ENCODE measurements at regions not wholly inside any gene's neighbourhood (a gene's known extent, or its start where the extent isn't known, plus 50 kb on each side); places are given as distances from the start of the nearest gene placed in this dataset.

DNA sequence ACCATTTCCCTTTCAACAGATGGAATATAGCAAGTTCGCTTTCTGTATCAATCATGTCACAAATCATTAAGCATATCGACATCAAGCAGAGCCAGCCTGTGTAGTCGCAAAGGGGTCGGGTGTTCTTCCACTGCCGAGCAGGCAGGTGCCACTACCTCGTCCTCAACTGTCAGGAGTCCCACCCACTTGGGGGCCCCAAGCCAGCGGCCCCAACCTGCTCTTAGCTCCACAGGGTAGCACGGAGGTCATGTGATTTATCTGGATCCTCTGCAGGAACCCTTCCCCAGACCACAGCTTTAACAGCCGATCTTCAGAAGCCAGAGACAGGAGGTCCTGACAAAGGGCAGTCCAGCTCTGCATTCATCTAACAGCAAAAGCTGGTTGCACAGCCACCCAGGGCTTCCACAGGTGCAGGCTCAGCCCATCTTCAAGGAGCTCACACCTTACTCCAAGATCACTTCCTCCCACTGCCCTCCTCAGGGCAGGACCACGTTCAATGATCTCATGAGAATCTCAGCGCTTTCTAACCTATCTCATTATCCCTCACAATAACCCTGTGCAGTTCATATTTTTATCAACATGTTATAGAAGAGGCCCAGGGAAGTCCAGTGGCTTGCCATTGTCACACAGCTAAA, 110.2 kb downstream of the TRIM29 start:
- TF ChIP-seq SMAD1 (IDR thresholded peaks at IDR 0.05; ENCODE audit: low read depth, low read length, partially characterized antibody) = no peak
- TF ChIP-seq BRCA1 (IDR thresholded peaks at IDR 0.05) = no peak
- no peak for TF ChIP-seq BRCA1 (CRISPR knock-in tag; IDR thresholded peaks at IDR 0.05)
- no peak for TF ChIP-seq PHF21A (IDR thresholded peaks at IDR 0.05; ENCODE audit: borderline replicate concordance, low read depth)
- no peak for TF ChIP-seq JUN (IDR thresholded peaks at IDR 0.05; ENCODE audit: borderline replicate concordance, low read depth, low read length)
- no peak for TF ChIP-seq JUN (CRISPR knock-in tag; IDR thresholded peaks at IDR 0.05; ENCODE audit: borderline replicate concordance)
- no peak for TF ChIP-seq POLR2H (tag; IDR thresholded peaks at IDR 0.05; ENCODE audit: low read depth)
- TF ChIP-seq, protein P1, sequence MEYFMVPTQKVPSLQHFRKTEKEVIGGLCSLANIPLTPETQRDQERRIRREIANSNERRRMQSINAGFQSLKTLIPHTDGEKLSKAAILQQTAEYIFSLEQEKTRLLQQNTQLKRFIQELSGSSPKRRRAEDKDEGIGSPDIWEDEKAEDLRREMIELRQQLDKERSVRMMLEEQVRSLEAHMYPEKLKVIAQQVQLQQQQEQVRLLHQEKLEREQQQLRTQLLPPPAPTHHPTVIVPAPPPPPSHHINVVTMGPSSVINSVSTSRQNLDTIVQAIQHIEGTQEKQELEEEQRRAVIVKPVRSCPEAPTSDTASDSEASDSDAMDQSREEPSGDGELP (CRISPR knock-in tag; IDR thresholded peaks at IDR 0.05; ENCODE audit: borderline replicate concordance) = no peak
- no peak for TF ChIP-seq SREBF1 (IDR thresholded peaks at IDR 0.05; ENCODE audit: borderline replicate concordance, low read depth, low read length)
- TF ChIP-seq MED1 (CRISPR knock-in tag; IDR thresholded peaks at IDR 0.05; ENCODE audit: borderline replicate concordance) = no peak
- TF ChIP-seq KAT8 (IDR thresholded peaks at IDR 0.05; ENCODE audit: low read depth) = no peak
- TF ChIP-seq, protein P2, sequence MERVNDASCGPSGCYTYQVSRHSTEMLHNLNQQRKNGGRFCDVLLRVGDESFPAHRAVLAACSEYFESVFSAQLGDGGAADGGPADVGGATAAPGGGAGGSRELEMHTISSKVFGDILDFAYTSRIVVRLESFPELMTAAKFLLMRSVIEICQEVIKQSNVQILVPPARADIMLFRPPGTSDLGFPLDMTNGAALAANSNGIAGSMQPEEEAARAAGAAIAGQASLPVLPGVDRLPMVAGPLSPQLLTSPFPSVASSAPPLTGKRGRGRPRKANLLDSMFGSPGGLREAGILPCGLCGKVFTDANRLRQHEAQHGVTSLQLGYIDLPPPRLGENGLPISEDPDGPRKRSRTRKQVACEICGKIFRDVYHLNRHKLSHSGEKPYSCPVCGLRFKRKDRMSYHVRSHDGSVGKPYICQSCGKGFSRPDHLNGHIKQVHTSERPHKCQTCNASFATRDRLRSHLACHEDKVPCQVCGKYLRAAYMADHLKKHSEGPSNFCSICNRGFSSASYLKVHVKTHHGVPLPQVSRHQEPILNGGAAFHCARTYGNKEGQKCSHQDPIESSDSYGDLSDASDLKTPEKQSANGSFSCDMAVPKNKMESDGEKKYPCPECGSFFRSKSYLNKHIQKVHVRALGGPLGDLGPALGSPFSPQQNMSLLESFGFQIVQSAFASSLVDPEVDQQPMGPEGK (CRISPR knock-in tag; IDR thresholded peaks at IDR 0.05; ENCODE audit: borderline replicate concordance) = no peak
- no peak for TF ChIP-seq TAF1 (IDR thresholded peaks at IDR 0.05; ENCODE audit: control insufficient read depth, extremely low read depth, insufficient read depth, low read length, severe bottlenecking)
- no peak for TF ChIP-seq JUND (IDR thresholded peaks at IDR 0.05; ENCODE audit: borderline replicate concordance, low read depth, low read length)
- no peak for TF ChIP-seq JUND (tag; IDR thresholded peaks at IDR 0.05; ENCODE audit: borderline replicate concordance, low read depth, low read length)
- TF ChIP-seq YBX1 (IDR thresholded peaks at IDR 0.05) = no peak
- TF ChIP-seq POLR2A (conservative IDR thresholded peaks at IDR 0.05) = no peak

Measured in K562 (cell line).